Calu3 (cell line): ENCODE measurements at regions not wholly inside any gene's neighbourhood (a gene's known extent, or its start where the extent isn't known, plus 50 kb on each side); places are given as distances from the start of the nearest gene placed in this dataset.
"Not testable (repeated sequence)": the region's sequence is repeated elsewhere in the genome, so short reads cannot be mapped to it uniquely, and the experiment has no call there.

Experiments
- BruUV-seq: library from RNA; stranded (reverse); fragments of 400-500 nt; replicated peaks from 2 replicates; lab custom pipeline; 2021; lab: Mats Ljungman, UMichigan
- CTCF ChIA-PET: fragments of 300-600 bp; sonication (Branson Sonifier 250); formaldehyde crosslinking; loops from one replicate; lab custom pipeline; 2022; ENCODE audit warnings: antibody characterized with exemption; lab: Charles Lee
- DNase-seq: peaks from one replicate; pipeline ENCODE4 v3.0.0; 2022
- H3K27ac Mint-ChIP-seq: one replicate; pipeline ENCODE4 v1.8.0; 2022; ENCODE audit warnings: mixed read lengths; ENCODE audit not compliant: unreplicated experiment
- H3K27me3 Mint-ChIP-seq: one replicate; pipeline ENCODE4 v1.8.0; 2022; ENCODE audit warnings: mixed read lengths; ENCODE audit not compliant: unreplicated experiment
- H3K36me3 Mint-ChIP-seq: one replicate; pipeline ENCODE4 v1.8.0; 2022; ENCODE audit warnings: mild to moderate bottlenecking, moderate library complexity, mixed read lengths; ENCODE audit not compliant: insufficient read depth, unreplicated experiment
- H3K4me1 Mint-ChIP-seq: one replicate; pipeline ENCODE4 v1.8.0; 2022; ENCODE audit warnings: mild to moderate bottlenecking, low read depth, mixed read lengths; ENCODE audit not compliant: unreplicated experiment
- H3K4me3 Mint-ChIP-seq: one replicate; pipeline ENCODE4 v1.8.0; 2022; ENCODE audit warnings: mild to moderate bottlenecking, low read depth, moderate library complexity, mixed read lengths; ENCODE audit not compliant: unreplicated experiment
- H3K9me3 Mint-ChIP-seq: one replicate; pipeline ENCODE4 v1.8.0; 2022; ENCODE audit warnings: low read depth, mixed read lengths; ENCODE audit not compliant: unreplicated experiment
- CTCF ChIP-seq: fragments of 200-600 bp; IDR thresholded peaks from one replicate; pipeline ENCODE4 v1.8.0; 2022; ENCODE audit warnings: antibody characterized with exemption; ENCODE audit not compliant: unreplicated experiment
- intact Hi-C: fragments of 100-400 bp; cut with micrococcal nuclease; formaldehyde crosslinking; loops from one replicate; pipeline ENCODE4 v1.10.0; 2022; ENCODE audit not compliant: unreplicated experiment

DNA sequence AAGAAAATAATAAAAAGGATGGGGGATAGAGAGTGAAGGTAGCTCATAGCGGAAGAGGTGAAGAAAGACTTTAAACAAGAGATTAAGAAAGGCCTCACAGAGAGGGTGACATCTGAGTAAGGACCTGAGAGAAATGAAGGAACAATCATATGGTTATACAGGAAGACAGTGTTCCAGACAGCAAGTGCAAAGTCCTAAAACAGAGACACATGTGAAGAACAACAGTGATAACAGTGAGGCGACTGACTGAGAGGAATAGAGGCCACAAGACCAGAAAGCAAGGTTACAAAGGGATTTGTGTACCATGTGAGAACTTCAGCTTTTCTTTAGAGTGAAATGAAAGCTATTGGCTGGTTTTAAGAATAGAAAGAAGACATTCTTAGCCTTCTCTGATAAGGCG is 141.6 kb upstream of the PALMD start:
- no peaks in the 10 kb centered on the region for H3K36me3 Mint-ChIP-seq
- H3K27me3 Mint-ChIP-seq, result no peaks in the 10 kb centered on the region
- H3K4me3 Mint-ChIP-seq, result no peak overlapping the region
- no peak overlapping the region for H3K27ac Mint-ChIP-seq
- intact Hi-C loops, result no loop called here
- CTCF ChIA-PET, result no interaction called here
- no TSS peak for BruUV-seq
- peaks cover 8% of the 10 kb centered on the region for H3K4me1 Mint-ChIP-seq
- TF ChIP-seq CTCF, result no peak
- no peak for DNase-seq
- H3K9me3 Mint-ChIP-seq, result peaks cover 5% of the 10 kb centered on the region

DNA sequence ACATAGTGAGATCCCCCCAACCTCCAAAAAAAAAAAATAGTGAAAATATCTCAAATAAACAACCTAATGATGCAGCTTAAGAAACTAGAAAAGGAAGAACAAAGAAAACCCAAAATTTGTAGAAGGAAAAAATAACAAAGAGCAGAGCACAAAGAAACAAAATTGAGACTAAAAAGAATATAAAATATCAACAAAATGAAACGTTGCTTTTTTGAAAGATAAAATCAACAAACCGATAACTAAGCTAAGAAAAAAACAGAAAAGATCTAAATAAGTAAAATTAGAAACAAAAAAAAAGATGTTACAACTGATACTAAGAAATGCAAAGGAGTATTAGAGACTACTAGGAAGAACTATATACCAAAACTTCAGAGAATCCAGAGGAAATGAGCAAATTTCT is 139.3 kb upstream of the PALMD start:
- Mint-ChIP-seq H3K27ac (no peak overlapping the region), H3K4me3 (no peak overlapping the region), H3K27me3 (no peaks in the 10 kb centered on the region), H3K4me1 (peaks cover 8% of the 10 kb centered on the region), H3K36me3 (no peaks in the 10 kb centered on the region), H3K9me3 (peaks cover 10% of the 10 kb centered on the region)
- BruUV-seq, result no TSS peak
- CTCF ChIA-PET, result interaction anchor here (0.6 to 0.7 kb wide), 2 partner anchors 59 to 151 kb away, joined by 3 to 4 read pairs; no protein-coding TSS in a partner anchor
- intact Hi-C loops, result no loop called here
- DNase-seq, result no peak
- no peak for TF ChIP-seq CTCF

DNA sequence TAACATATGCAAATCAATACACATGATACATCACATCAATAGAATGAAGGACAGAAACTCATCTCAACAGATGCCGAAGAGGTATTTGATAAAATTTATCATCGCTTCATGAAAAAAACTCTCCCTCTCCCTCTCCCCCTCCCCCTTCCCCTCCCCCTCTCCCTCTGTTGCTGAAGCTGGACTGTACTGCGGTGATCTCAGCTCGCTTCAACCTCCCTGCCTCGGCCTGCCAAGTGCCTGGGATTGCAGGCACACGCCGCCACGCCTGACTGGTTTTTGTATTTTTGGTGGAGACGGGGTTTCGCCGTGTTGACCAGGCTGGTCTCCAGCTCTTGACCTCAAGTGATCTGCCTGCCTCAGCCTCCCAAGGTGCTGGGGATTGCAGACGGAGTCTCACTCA is 138.5 kb upstream of the PALMD start:
- H3K27ac Mint-ChIP-seq, H3K36me3 Mint-ChIP-seq, H3K9me3 Mint-ChIP-seq, DNase-seq, H3K4me1 Mint-ChIP-seq, H3K4me3 Mint-ChIP-seq, intact Hi-C loops, BruUV-seq, H3K27me3 Mint-ChIP-seq, CTCF ChIA-PET: not testable (repeated sequence)

GRCh38 chr1:99507906-99508732 is 137.8 kb upstream of the PALMD start:
- no peak for DNase-seq
- BruUV-seq, result no TSS peak
- Mint-ChIP-seq H3K36me3 (no peaks in the 10 kb centered on the region), H3K9me3 (peaks cover 10% of the 10 kb centered on the region), H3K4me1 (peaks cover 6% of the 10 kb centered on the region), H3K27me3 (no peaks in the 10 kb centered on the region), H3K27ac (no peak overlapping the region), H3K4me3 (no peak overlapping the region)
- CTCF ChIA-PET, result no interaction called here
- TF ChIP-seq CTCF, result no peak
- intact Hi-C loops, result no loop called here

DNA sequence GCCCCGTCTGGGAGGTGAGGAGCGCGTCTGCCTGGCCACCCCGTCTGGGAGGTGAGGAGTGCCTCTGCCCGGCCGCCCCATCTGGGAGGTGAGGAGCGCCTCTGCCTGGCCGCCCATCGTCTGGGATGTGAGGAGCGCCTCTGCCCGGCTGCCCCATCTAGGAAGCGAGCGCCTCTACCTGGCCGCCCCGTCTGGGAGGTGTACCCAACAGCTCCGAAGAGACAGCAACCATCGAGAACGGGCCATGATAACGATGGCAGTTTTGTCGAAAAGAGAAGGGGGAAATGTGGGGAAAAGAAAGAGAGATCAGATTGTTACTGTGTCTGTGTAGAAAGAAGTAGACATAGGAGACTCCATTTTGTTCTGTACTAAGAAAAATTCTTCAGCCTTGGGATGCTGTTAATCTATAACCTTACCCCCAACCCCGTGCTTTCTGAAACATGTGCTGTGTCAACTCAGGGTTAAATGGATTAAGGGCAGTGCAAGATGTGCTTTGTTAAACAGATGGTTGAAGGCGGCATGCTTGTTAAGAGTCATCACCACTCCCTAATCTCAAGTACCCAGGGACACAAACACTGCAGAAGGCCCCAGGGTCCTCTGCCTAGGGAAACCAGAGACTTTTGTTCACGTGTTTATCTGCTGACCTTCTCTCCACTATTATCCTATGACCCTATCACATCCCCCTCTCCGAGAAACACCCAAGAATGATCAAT is 137.0 kb upstream of the PALMD start:
- DNase-seq, H3K9me3 Mint-ChIP-seq, CTCF ChIA-PET, H3K27ac Mint-ChIP-seq, H3K27me3 Mint-ChIP-seq, intact Hi-C loops, BruUV-seq, H3K4me1 Mint-ChIP-seq, H3K36me3 Mint-ChIP-seq, H3K4me3 Mint-ChIP-seq: not testable (repeated sequence)

DNA sequence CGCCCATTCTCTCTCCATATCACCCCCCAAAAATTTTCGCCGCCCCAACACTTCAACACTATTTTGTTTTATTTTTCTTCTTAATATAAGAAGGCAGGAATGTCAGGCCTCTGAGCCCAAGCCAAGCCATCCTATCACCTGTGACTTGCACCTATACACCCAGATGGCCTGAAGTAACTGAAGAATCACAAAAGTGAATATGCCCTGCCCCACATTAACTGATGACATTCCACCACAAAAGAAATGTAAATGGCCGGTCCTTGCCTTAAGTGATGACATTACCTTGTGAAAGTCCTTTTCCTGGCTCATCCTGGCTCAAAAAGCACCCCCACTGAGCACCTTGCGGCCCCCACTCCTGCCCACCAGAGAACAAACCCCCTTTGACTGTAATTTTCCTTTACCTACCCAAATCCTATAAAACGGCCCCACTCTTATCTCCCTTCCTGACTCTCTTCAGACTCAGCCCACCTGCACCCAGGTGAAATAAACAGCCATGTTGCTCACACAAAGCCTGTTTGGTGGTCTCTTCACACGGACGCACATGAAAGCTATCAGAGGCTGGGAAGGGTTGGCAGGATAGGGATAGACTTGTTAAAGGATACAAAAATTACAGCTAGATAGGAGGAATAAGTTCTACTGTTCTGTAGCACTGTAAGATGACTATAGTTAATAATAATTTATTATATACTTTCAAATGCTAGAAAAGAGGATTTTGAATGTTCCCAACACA is 130.9 kb upstream of the PALMD start:
- BruUV-seq, CTCF ChIA-PET, H3K27ac Mint-ChIP-seq: not testable (repeated sequence)

More for the DNA sequence above, 130.9 kb upstream of the PALMD start:
- H3K4me1 Mint-ChIP-seq, H3K27me3 Mint-ChIP-seq, H3K36me3 Mint-ChIP-seq, H3K4me3 Mint-ChIP-seq, DNase-seq, intact Hi-C loops, H3K9me3 Mint-ChIP-seq: not testable (repeated sequence)
